Muscle of back (tissue), 3 donors: ENCODE measurements at regions not wholly inside any gene's neighbourhood (a gene's known extent, or its start where the extent isn't known, plus 50 kb on each side); places are given as distances from the start of the nearest gene placed in this dataset.
"Not testable (repeated sequence)": the region's sequence is repeated elsewhere in the genome, so short reads cannot be mapped to it uniquely, and the experiment has no call there.

Experiments used
- DNase-seq, 3 donors: peaks; one replicate each; pipeline versions ENCODE4 v3.0.0 to v3.0.0-alpha.2; 2013

GRCh38 chr11:97548280-97548679, 1158.5 kb downstream of the JRKL start:
- no peak for DNase-seq

- no peak for DNase-seq
Observed at GRCh38 chr11:97557399-97557798, 1167.6 kb downstream of the JRKL start.

GRCh38 chr11:97567801-97568200, 1178.0 kb downstream of the JRKL start:
- DNase-seq, result no peak

GRCh38 chr11:97570636-97571035, 1180.8 kb downstream of the JRKL start:
- DNase-seq, result no peak

GRCh38 chr11:97573771-97574170, 1184.0 kb downstream of the JRKL start:
- not testable (repeated sequence) for DNase-seq

- no peak for DNase-seq
Observed at GRCh38 chr11:97574976-97575665, 1185.3 kb downstream of the JRKL start.

- DNase-seq, result no peak
Observed at GRCh38 chr11:97607291-97608000, 1217.6 kb downstream of the JRKL start.

- no peak for DNase-seq
Observed at GRCh38 chr11:97610000-97610399, 1220.2 kb downstream of the JRKL start.

GRCh38 chr11:97610854-97611253, 1221.0 kb downstream of the JRKL start:
- no peak for DNase-seq

GRCh38 chr11:97611345-97611744, 1221.5 kb downstream of the JRKL start:
- no peak for DNase-seq

GRCh38 chr11:97614606-97615005, 1224.8 kb downstream of the JRKL start:
- no peak for DNase-seq

GRCh38 chr11:97615546-97615945, 1225.7 kb downstream of the JRKL start:
- DNase-seq, result peak in 1 of 3 donors; percentile 2

GRCh38 chr11:97617031-97617430, 1227.2 kb downstream of the JRKL start:
- no peak for DNase-seq

- DNase-seq, result peak in 1 of 3 donors; percentile 1
Observed at GRCh38 chr11:97620007-97620406, 1230.2 kb downstream of the JRKL start.

- no peak for DNase-seq
Observed at GRCh38 chr11:97621282-97621681, 1231.5 kb downstream of the JRKL start.

GRCh38 chr11:97622795-97623194, 1233.0 kb downstream of the JRKL start:
- no peak for DNase-seq

- DNase-seq, result not testable (repeated sequence)
Observed at GRCh38 chr11:97636741-97637140, 1246.9 kb downstream of the JRKL start.

GRCh38 chr11:97637701-97638100, 1247.9 kb downstream of the JRKL start:
- no peak for DNase-seq

- DNase-seq, result no peak
Observed at GRCh38 chr11:97638641-97639224, 1248.9 kb downstream of the JRKL start.

GRCh38 chr11:97641988-97642387, 1252.2 kb downstream of the JRKL start:
- no peak for DNase-seq

- no peak for DNase-seq
Observed at GRCh38 chr11:97645736-97646135, 1255.9 kb downstream of the JRKL start.

- no peak for DNase-seq
Observed at GRCh38 chr11:97656356-97656755, 1266.5 kb downstream of the JRKL start.

- DNase-seq, result no peak
Observed at GRCh38 chr11:97657852-97658251, 1268.0 kb downstream of the JRKL start.
